HCEC 1CT (cell line): ENCODE measurements at regions not wholly inside any gene's neighbourhood (a gene's known extent, or its start where the extent isn't known, plus 50 kb on each side); places are given as distances from the start of the nearest gene placed in this dataset.
A peak's percentile ranks its signal among the peaks of the same experiment; 100 is the strongest.
"Not testable (repeated sequence)": the region's sequence is repeated elsewhere in the genome, so short reads cannot be mapped to it uniquely, and the experiment has no call there.

ENCODE experiments used
- DNase-seq: peaks from one replicate; pipeline ENCODE4 v3.0.0-alpha.2; 2017

GRCh38 chr10:63795094-63795860, 274.1 kb downstream of the REEP3 start:
- DNase-seq, result no peak

DNA sequence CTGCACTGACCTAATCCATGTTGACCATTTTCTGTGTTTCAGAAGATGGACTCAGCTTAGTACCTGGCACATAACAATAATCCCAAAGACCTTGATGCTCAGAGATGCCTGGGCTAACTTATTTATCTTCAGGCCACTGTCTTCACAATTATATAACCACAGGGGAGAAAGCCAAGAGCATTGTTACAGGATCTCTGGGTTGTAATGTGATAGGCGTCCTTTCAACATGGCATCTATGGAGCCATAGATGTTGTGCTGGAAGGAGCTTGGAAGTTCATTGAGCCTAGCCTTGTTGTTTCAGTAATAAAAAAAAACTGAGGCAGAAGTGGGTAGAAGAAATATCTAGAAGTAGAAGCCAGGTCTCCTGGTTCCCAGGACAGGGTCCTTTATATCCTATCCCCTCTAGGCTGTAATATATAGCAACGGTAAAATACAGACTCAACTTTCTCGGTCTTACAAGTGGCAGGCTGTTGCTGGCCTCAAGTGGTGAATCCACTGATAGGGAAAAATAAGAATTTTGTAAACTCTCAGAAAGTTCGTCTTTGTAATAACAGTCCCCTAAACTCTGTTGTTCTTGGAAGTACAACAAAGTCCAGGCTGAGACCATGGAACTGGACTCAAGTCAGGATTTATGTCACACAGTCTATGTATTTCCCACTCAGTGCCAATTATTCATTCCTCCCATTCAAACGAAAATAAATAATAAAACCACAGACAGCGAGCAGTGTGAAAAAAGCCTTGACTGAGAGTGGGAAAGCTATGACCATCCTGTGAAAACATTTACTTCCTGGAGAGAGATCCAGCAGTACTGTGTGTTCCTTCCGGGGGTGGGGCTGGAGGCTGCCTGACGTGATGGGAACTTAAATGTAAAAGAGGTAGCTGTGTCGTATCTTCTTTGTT, 277.6 kb downstream of the REEP3 start:
- DNase-seq, result peak; percentile 81

GRCh38 chr10:63799521-63800300, 278.5 kb downstream of the REEP3 start:
- no peak for DNase-seq

DNA sequence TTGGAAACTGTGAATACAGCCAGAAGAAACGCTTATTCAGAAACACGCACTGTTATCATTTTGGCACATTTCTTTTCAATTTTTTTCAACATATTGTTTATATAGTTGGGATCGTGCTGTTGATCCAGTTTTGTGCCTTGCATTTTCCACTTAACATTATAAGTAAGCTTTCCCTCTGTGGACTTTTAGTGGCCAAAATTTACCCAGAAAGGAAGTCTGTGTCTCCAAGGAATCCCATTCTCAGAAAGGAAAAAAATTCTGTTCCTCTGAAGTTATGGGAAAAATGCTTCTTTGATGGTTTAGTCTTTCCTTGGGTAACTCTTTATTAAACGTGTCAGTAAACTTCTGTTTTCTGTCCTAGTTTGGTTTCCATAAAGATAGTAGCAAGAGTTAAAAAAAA, 280.0 kb downstream of the REEP3 start:
- DNase-seq, result no peak

DNA sequence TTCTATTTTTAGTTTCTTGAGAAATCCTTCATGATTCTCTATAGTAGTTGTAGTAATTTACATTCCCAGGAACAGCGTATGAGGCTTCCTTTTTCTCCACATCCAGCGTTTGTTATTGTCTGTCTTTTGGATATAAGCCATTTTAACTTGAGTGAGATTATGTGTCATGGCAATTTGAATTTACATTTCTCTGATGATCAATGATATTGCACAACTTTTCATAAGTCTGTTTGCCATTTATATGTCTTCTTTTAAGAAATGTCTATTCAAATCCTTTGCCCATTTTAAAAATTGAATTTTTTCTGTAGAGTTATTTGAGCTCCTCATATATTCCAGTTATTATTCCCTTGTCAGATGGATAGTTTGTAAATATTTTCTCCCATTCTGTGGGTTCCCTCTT, 285.1 kb downstream of the REEP3 start:
- DNase-seq, result no peak

DNA sequence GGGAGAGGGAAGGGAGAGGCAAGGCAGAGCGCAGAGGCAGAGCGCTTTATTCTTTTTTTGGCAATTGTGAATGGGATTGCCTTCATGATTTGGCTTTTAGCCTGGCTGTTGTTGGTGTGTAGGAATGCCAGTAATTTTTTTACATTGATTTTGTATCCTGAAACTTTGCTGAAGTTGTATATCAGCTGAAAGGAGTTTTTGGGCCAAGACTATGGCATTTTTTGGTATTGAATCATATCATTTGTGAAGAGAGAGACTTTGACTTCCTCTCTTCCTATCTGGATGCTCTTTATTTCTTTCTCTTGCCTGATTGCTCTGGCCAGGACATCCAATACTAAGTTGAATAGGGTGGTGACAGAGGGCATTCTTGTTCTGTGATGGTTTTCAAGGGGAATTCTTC, 291.3 kb downstream of the REEP3 start:
- DNase-seq, result no peak

GRCh38 chr10:63819753-63820329, 298.6 kb downstream of the REEP3 start:
- peak; percentile 72 for DNase-seq

- DNase-seq, result no peak
Measured at GRCh38 chr10:63822496-63822895, 301.3 kb downstream of the REEP3 start.

- no peak for DNase-seq
Measured at GRCh38 chr10:63825111-63825510, 303.9 kb downstream of the REEP3 start.

DNA sequence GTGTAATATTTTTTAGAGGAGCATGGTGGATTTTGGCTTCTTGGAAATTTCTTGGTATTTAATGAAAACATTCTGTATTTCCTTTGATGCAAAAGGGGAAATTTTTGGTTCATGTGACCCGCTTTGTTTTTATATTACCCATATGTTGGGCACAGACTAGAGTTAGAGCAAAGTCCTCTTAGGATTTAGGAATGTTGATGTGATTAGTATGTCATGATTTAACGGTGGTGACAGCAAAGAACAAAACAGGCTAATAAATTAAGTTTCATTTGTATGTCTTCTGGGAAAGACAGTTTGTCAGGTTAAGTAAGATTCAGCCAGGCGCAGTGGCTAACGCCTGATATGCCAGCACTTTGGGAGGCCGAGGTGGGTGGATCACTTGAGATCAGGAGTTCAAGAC, 304.6 kb downstream of the REEP3 start:
- no peak for DNase-seq

DNA sequence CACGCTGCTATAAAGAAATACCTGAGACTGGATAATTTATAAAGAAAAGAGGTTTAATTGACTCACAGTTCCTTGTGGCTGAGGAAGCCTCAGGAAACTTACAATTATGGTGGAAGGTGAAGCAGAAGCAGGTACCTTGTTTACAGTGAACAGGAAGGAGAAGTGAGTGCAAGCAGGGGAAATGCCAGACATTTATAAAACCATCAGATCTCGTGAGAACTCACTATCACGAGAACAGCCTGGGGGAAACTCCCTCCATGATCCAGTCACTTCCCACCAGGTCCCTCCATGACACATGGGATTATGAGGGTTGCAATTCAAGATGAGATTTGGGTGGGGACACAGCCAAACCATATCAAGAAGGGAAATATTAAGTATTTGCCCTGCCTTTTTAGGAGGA, 305.8 kb downstream of the REEP3 start:
- not testable (repeated sequence) for DNase-seq

DNA sequence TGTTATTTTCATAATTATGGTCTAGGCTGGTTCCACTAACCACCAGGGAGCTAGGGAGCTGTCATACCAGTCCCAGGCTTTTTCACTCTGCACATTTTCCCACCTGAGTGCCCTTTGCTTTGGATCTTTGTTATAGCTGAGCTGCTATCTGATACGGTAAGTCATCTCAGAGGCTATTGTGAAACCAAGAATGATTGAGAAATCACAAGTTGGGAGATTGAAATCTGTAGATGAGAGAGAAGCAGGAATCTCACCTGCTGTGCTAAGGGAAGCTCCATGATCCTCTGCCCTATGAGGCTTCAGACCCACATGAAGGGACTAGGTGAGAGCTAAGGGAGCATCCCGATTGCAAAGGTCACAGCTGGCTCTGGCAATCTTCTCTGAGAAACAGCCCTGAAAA, 307.8 kb downstream of the REEP3 start:
- no peak for DNase-seq

DNA sequence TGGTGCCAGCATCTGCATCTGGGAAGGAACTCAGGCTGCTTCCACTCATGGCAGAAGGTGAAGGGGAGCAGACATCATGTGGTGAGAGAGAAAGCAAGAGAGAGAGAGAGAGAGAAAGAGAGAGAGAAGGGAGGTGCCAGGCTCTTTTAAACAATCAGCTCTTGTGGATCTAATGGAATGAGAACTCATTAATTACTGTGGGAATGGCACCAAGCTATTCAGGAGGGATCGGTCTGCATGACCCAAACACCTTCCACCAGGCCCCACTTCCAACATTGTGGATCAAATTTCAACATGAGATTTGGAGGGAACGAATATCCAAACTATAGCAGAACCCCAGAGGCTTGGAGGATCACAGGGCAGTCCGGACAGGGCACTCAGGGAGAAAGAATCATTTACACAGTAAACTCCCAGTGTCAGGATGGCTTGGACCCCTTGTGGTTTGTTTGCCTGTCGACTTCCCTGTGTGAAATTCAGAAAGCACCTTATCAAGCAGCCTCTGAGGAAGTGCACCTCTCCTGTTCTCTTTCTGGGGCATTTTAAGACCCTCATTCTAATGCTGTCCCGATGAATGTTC, 308.5 kb downstream of the REEP3 start:
- no peak for DNase-seq

GRCh38 chr10:63832686-63833085, 311.5 kb downstream of the REEP3 start:
- DNase-seq, result no peak

DNA sequence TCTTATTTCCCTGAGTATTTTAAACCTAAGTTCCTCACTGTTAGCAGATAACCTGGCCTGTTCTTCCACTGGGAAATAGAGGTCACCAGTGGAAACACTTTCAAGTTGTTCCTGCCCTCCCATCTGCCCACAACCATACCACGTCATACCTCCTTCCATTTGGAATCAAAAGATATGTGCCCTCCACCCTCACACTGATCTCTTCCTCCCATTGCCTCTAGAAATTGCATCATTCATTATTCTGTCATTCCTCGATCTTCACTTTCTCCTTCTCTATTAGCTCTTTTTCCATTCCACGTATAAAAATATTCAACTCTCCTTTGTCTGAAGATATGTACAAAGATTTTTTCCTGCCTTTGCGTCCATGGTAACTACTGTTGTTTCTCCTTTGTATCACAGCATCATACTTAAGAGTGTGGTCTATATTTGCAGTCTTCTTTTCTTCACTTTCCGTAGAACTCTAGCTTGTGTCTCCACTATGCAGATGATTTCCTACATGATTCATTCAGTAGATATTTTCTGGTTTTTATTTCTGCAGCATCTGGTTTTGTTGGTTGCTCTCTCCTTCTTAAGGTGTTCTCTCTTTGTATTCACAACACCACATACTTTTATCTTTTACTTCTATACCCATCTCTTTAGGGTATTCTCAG, 312.3 kb downstream of the REEP3 start:
- DNase-seq, result peak; percentile 17

GRCh38 chr10:63836666-63837442, 315.7 kb downstream of the REEP3 start:
- no peak for DNase-seq

DNA sequence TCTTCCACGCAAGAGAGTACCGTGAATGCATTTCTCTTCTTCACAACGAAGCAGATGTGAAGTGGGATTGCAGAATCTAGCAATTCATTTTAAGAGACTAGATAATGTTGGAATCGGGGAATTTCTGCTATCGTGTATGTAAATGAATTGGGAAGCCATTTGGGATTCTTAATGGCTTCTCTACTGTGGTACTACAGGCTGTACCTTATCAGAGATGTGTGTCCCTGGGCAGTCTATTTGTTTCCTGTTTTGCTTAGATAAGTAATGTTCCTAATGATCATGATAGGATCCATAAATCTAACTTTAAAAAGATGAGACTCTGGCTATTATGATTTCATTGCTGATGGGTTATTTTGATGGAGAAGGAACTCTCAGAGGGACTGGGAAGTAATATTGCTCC, 320.6 kb downstream of the REEP3 start:
- no peak for DNase-seq

DNA sequence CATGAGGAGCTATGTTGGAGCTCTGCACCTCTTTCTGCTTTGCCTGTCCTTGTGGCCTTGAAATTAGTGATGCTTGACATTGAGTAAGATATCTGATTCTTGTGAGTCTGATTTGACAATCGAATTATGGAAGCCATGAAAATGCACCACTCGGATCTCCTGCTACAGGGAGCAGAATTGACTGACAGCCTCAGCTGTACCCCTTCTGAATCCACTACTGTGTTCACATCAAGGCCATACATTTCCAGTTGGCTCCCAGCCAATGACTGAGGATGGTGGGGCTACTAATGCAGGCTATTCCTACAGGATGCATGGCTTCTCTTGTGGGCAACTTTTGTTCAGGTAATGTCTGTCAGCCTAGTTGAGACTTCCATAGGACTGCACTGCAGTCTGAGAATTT, 321.9 kb downstream of the REEP3 start:
- DNase-seq, result no peak

GRCh38 chr10:63848871-63849270, 327.7 kb downstream of the REEP3 start:
- not testable (repeated sequence) for DNase-seq

DNA sequence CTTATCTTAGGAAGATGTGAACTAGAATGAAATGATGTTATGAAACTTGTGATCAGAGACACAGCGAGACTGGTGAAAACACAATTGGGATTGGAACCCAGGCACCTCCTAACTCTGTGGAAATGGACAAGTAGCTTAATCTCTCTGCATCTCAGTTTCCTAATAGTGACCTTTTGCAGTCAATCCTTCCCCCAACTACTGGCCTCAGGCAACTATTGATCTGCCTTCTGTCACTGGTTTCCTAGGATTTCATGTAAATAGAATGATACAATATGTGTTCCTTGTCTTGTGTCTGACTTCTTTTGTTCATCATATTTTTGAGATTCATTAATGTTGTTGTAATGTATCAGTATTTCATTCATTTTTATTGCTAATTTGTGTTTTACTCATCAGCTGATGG, 341.7 kb downstream of the REEP3 start:
- no peak for DNase-seq

DNA sequence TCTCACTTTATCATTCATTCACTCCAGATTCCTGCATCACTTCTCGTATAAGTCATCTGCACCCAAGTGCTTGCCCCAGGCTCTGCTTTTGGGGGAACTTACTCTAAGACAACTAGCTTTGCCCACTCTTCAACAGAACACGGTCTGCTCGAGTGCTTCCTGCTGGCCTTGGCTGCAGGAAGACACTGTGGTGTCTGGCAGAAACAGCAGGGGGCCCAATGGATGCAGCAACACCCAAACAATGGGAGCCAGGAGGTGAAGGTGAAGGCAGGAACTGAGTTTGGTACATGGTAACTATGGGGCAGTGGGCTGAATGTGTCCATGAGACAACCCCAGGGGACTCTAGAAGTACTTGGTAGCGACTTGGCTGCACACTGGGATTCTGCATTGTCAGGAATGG, 344.0 kb downstream of the REEP3 start:
- no peak for DNase-seq
